Testis (tissue), 2 donors: ENCODE measurements at regions not wholly inside any gene's neighbourhood (a gene's known extent, or its start where the extent isn't known, plus 50 kb on each side); places are given as distances from the start of the nearest gene placed in this dataset.

Experiments
- DNase-seq: peaks from one replicate; pipeline ENCODE4 v3.0.0-alpha.2; 2019
- H3K27ac ChIP-seq, 2 donors: fragments of 200-600 bp; sonication (generic); one replicate each; pipeline ENCODE4 v1.5.1; 2019
- H3K27me3 ChIP-seq: fragments of 200-600 bp; sonication (generic); one replicate; pipeline ENCODE4 v1.5.1; 2019
- H3K36me3 ChIP-seq: fragments of 200-600 bp; sonication (generic); one replicate; pipeline ENCODE4 v1.5.1; 2017; ENCODE audit warnings: low read depth; ENCODE audit errors: missing control alignments
- H3K4me1 ChIP-seq: fragments of 200-600 bp; sonication (generic); one replicate; pipeline ENCODE4 v1.5.1; 2019
- H3K4me3 ChIP-seq, 2 donors: fragments of 200-600 bp; sonication (generic); one replicate each; pipeline ENCODE4 v1.5.1; 2017 to 2019
- H3K9me3 ChIP-seq: fragments of 200-600 bp; sonication (generic); one replicate; pipeline ENCODE4 v1.5.1; 2017
- POLR2A ChIP-seq: fragments of 450-650 bp; IDR thresholded peaks from one replicate; pipeline ENCODE4 v1.6.1; 2017; ENCODE audit warnings: antibody characterized with exemption, mild to moderate bottlenecking, moderate library complexity
- WGBS, 2 donors: methylation state at CpG; one replicate each; pipeline ENCODE4 v1.1.5; 2018; 5-methylcytosine and 5-hydroxymethylcytosine counted together
- intact Hi-C: fragments of 100-400 bp; cut with DNase I; formaldehyde crosslinking; loops from one replicate; pipeline ENCODE4 v1.15.1; 2023; ENCODE audit warnings: low total_unique reads
- TF ChIP-seq, protein P1 (sequence below), 3 experiments: fragments of 450-650 bp in 2 of 3; fragments of 200-600 bp in 1 of 3; sonication (generic) in 1 of 3; IDR thresholded peaks; one replicate each; pipeline ENCODE4 v1.5.1; 2016 to 2019; ENCODE audit warnings: antibody characterized with exemption in 3 of 3, mild to moderate bottlenecking in 2 of 3, moderate library complexity in 1 of 3

DNA sequence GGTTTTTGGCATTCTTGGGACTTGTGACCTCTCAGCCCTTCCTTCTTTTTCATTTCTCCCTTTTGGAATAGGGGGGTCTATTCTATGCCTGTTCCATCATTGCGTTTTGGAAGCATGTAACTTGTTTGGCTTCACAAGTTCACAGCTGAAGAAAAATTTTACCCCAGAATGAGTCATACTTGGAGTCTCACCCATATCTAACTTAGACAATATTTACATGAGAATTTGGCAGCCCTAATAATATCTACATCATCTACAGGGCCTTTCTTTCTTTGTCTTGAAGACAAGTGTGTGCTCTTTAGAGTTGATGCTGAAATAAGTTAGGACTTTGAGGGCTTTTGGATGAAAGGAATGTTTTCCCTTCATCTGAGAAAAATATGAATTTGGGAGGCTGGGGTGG, 1312.9 kb upstream of the FLRT2 start:
- H3K4me1 ChIP-seq = no peaks in the 10 kb centered on the region
- no peak for TF ChIP-seq POLR2A
- TF ChIP-seq, protein P1, sequence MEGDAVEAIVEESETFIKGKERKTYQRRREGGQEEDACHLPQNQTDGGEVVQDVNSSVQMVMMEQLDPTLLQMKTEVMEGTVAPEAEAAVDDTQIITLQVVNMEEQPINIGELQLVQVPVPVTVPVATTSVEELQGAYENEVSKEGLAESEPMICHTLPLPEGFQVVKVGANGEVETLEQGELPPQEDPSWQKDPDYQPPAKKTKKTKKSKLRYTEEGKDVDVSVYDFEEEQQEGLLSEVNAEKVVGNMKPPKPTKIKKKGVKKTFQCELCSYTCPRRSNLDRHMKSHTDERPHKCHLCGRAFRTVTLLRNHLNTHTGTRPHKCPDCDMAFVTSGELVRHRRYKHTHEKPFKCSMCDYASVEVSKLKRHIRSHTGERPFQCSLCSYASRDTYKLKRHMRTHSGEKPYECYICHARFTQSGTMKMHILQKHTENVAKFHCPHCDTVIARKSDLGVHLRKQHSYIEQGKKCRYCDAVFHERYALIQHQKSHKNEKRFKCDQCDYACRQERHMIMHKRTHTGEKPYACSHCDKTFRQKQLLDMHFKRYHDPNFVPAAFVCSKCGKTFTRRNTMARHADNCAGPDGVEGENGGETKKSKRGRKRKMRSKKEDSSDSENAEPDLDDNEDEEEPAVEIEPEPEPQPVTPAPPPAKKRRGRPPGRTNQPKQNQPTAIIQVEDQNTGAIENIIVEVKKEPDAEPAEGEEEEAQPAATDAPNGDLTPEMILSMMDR (IDR thresholded peaks at IDR 0.05) = no peak
- H3K27me3 ChIP-seq = no peaks in the 10 kb centered on the region
- no peak for DNase-seq
- no peak overlapping the region for H3K4me3 ChIP-seq
- H3K36me3 ChIP-seq = no peaks in the 10 kb centered on the region
- no peaks in the 10 kb centered on the region for H3K9me3 ChIP-seq
- intact Hi-C loops = no loop called here
- H3K27ac ChIP-seq = no peak overlapping the region
- WGBS, 2 donors = 95 to 96% methylated on average over 1 of the region's 1 CpG

DNA sequence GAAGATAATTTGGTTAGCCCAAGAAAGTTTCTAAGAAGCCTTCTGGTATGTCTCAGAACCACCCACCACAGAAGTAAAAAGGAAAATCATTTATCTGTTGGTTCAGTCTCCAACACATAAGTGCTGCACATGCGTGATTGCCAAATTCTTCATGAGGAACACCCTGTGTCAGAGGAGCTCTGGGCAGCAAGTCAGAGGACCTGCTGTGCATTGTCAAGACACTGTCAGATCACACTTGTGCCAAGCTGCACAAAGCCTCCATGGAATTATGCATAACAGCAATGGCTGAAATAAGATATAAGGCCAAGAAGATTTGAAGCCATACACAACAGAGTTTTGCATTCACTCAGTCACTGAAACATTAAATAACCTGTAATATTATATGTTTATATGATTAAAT, 1304.7 kb upstream of the FLRT2 start:
- Histone ChIP-seq H3K27me3 (no peaks in the 10 kb centered on the region), H3K9me3 (no peaks in the 10 kb centered on the region), H3K4me3 (no peak overlapping the region), H3K4me1 (no peaks in the 10 kb centered on the region), H3K36me3 (no peaks in the 10 kb centered on the region), H3K27ac (no peak overlapping the region)
- peak; percentile 70 for DNase-seq
- intact Hi-C loops = no loop called here
- TF ChIP-seq POLR2A = no peak
- TF ChIP-seq, protein P1 (IDR thresholded peaks at IDR 0.05) = no peak
- 47 to 57% methylated on average over 1 of the region's 1 CpG for WGBS, 2 donors

DNA sequence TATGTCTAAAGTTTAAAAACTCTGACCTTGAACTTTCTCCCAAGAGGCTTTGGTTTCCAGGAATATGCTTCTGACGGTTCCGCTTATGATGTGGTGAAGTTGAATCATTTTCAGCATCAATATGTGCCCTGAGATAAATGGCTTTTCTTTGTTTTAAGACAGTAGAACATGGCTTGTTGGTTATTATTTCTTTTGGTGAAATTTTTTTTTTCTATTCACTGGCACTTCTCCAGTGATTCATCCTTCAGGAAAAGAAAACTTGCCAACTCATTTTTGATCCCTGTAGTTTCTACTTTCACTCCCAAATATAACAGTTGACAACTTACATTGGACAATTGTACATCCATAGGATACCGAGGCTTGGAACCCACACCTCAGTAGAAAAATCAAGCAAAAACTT, 1301.2 kb upstream of the FLRT2 start:
- Histone ChIP-seq H3K4me3 (no peak overlapping the region), H3K4me1 (no peaks in the 10 kb centered on the region), H3K27me3 (no peaks in the 10 kb centered on the region), H3K27ac (no peak overlapping the region), H3K36me3 (no peaks in the 10 kb centered on the region), H3K9me3 (no peaks in the 10 kb centered on the region)
- intact Hi-C loops = no loop called here
- WGBS, 2 donors = 67 to 68% methylated on average over 3 of the region's 3 CpGs
- no peak for DNase-seq
- TF ChIP-seq, protein P1 (IDR thresholded peaks at IDR 0.05) = no peak
- TF ChIP-seq POLR2A = no peak

DNA sequence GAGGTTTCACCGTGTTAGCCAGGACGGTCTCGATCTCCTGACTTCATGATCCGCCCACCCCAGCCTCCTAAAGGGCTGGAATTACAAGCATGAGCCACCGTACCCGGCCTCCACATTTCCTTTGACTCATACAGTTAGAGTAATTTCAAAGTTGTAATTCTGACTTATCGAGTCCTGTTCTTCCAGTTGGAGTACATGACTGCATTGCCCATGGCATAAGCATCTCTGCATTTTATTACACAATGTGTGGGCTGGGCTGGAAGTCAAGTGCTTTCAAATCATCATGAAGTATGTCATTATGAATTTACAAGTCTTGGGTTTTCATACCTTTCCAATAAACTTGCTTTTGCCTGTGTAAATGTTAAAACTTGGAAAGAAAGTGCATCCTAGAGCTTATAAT, 1295.7 kb upstream of the FLRT2 start:
- H3K4me1 ChIP-seq = no peaks in the 10 kb centered on the region
- TF ChIP-seq, protein P1 (IDR thresholded peaks at IDR 0.05) = no peak
- no peak for TF ChIP-seq POLR2A
- no peaks in the 10 kb centered on the region for H3K27me3 ChIP-seq
- intact Hi-C loops = no loop called here
- 92 to 94% methylated on average over 7 of the region's 7 CpGs for WGBS, 2 donors
- H3K4me3 ChIP-seq = no peak overlapping the region
- DNase-seq = no peak
- H3K9me3 ChIP-seq = no peaks in the 10 kb centered on the region
- no peak overlapping the region for H3K27ac ChIP-seq
- no peaks in the 10 kb centered on the region for H3K36me3 ChIP-seq

DNA sequence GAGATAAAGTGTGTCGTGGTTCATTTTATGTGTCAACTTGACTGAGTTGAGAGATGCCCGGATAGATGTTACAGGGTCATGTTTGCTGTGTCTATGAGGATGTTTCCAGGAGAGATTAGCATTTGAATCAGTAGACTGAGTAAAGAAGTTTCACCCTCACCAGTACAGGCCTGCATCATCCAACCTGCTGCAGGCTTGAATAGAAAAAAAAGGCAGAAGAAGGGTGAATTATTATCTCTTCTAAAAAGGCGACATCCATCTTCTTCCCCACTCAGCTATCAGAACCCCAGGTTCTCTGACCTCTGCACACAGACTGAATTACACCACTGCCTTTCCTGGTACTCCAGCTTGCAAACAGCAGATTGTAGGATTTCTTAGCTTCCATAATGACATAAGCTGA, 1293.7 kb upstream of the FLRT2 start:
- intact Hi-C loops = no loop called here
- no peaks in the 10 kb centered on the region for H3K9me3 ChIP-seq
- TF ChIP-seq POLR2A = no peak
- TF ChIP-seq, protein P1 (IDR thresholded peaks at IDR 0.05) = no peak
- no peak for DNase-seq
- H3K4me1 ChIP-seq = no peaks in the 10 kb centered on the region
- H3K27ac ChIP-seq = no peak overlapping the region
- no peaks in the 10 kb centered on the region for H3K36me3 ChIP-seq
- no peak overlapping the region for H3K4me3 ChIP-seq
- 87 to 90% methylated on average over 3 of the region's 3 CpGs for WGBS, 2 donors
- H3K27me3 ChIP-seq = no peaks in the 10 kb centered on the region
